ENCODE measurements at regions not wholly inside any gene's neighbourhood (a gene's known extent, or its start where the extent isn't known, plus 50 kb on each side); places are given as distances from the start of the nearest gene placed in this dataset.
"Not testable (repeated sequence)": the region's sequence is repeated elsewhere in the genome, so short reads cannot be mapped to it uniquely, and the experiment has no call there.

- TF ChIP-seq CTCF (IDR thresholded peaks at IDR 0.05) = no peak
- DNase-seq = no peak
- no peaks in the 10 kb centered on the region for H3K4me1 ChIP-seq
- H3K9me3 ChIP-seq = peaks cover 0 to 3% (median 2%) of the 10 kb centered on the region in 3 donors
- no peaks in the 10 kb centered on the region for H3K27me3 ChIP-seq
- no peak overlapping the region for H3K4me3 ChIP-seq
- intact Hi-C loops (cut with DNase I; ENCODE audit: low total_unique reads) = no loop called here
- H3K27ac ChIP-seq = no peak overlapping the region
- no peaks in the 10 kb centered on the region for H3K36me3 ChIP-seq
Measured at GRCh38 chr14:105733081-105734065, 207.0 kb downstream of the TMEM121 start.

- H3K4me3 ChIP-seq; H3K27me3 ChIP-seq; intact Hi-C loops (cut with DNase I; ENCODE audit: low total_unique reads); H3K36me3 ChIP-seq; H3K4me1 ChIP-seq; H3K9me3 ChIP-seq; H3K27ac ChIP-seq; DNase-seq: not testable (repeated sequence)
Measured at GRCh38 chr14:105734241-105734640, 207.9 kb downstream of the TMEM121 start.

GRCh38 chr14:105736331-105736730 lies 209.9 kb downstream of the TMEM121 start:
- H3K4me1 ChIP-seq; H3K27ac ChIP-seq; intact Hi-C loops (cut with DNase I; ENCODE audit: low total_unique reads); H3K9me3 ChIP-seq; H3K36me3 ChIP-seq; DNase-seq; H3K27me3 ChIP-seq; H3K4me3 ChIP-seq: not testable (repeated sequence)

GRCh38 chr14:105737504-105738246 lies 211.3 kb downstream of the TMEM121 start:
- no peaks in the 10 kb centered on the region for H3K27me3 ChIP-seq
- H3K27ac ChIP-seq = no peak overlapping the region
- DNase-seq = no peak
- H3K4me1 ChIP-seq = no peaks in the 10 kb centered on the region
- no peak for TF ChIP-seq CTCF (IDR thresholded peaks at IDR 0.05)
- no peaks in the 10 kb centered on the region for H3K36me3 ChIP-seq
- H3K4me3 ChIP-seq = no peak overlapping the region
- no peaks in the 10 kb centered on the region for H3K9me3 ChIP-seq
- intact Hi-C loops (cut with DNase I; ENCODE audit: low total_unique reads) = no loop called here

GRCh38 chr14:105738638-105739037 lies 212.3 kb downstream of the TMEM121 start:
- Histone ChIP-seq H3K9me3 (no peaks in the 10 kb centered on the region), H3K4me3 (no peak overlapping the region), H3K27ac (no peak overlapping the region), H3K4me1 (no peaks in the 10 kb centered on the region), H3K36me3 (no peaks in the 10 kb centered on the region), H3K27me3 (no peaks in the 10 kb centered on the region)
- TF ChIP-seq CTCF (IDR thresholded peaks at IDR 0.05) = no peak
- intact Hi-C loops (cut with DNase I; ENCODE audit: low total_unique reads) = no loop called here
- DNase-seq = no peak

- no peaks in the 10 kb centered on the region for H3K4me1 ChIP-seq
- intact Hi-C loops (cut with DNase I; ENCODE audit: low total_unique reads) = no loop called here
- H3K27ac ChIP-seq = no peak overlapping the region
- H3K27me3 ChIP-seq = no peaks in the 10 kb centered on the region
- DNase-seq = no peak
- H3K4me3 ChIP-seq = no peak overlapping the region
- H3K36me3 ChIP-seq = no peaks in the 10 kb centered on the region
- H3K9me3 ChIP-seq = no peaks in the 10 kb centered on the region
- no peak for TF ChIP-seq CTCF (IDR thresholded peaks at IDR 0.05)
Measured at GRCh38 chr14:105739331-105740102, 213.1 kb downstream of the TMEM121 start.

- H3K27me3 ChIP-seq; H3K27ac ChIP-seq; intact Hi-C loops (cut with DNase I; ENCODE audit: low total_unique reads); H3K9me3 ChIP-seq; H3K4me3 ChIP-seq; H3K4me1 ChIP-seq; H3K36me3 ChIP-seq; DNase-seq: not testable (repeated sequence)
Measured at GRCh38 chr14:105740272-105740671, 213.9 kb downstream of the TMEM121 start.

GRCh38 chr14:105740961-105741360 lies 214.6 kb downstream of the TMEM121 start:
- H3K36me3 ChIP-seq; intact Hi-C loops (cut with DNase I; ENCODE audit: low total_unique reads); H3K4me1 ChIP-seq; H3K27ac ChIP-seq; H3K9me3 ChIP-seq; H3K4me3 ChIP-seq; H3K27me3 ChIP-seq; DNase-seq: not testable (repeated sequence)

Measured in tibial artery (tissue), 4 donors.